GM19467 (cell line): ENCODE measurements at regions not wholly inside any gene's neighbourhood (a gene's known extent, or its start where the extent isn't known, plus 50 kb on each side); places are given as distances from the start of the nearest gene placed in this dataset.

Source experiments
- ATAC-seq: cut with Tn5 transposase; IDR thresholded peaks from one replicate; pipeline ENCODE4 v1.9.1; 2021; ENCODE audit warnings: mild to moderate bottlenecking, moderate library complexity; ENCODE audit not compliant: unreplicated experiment

DNA sequence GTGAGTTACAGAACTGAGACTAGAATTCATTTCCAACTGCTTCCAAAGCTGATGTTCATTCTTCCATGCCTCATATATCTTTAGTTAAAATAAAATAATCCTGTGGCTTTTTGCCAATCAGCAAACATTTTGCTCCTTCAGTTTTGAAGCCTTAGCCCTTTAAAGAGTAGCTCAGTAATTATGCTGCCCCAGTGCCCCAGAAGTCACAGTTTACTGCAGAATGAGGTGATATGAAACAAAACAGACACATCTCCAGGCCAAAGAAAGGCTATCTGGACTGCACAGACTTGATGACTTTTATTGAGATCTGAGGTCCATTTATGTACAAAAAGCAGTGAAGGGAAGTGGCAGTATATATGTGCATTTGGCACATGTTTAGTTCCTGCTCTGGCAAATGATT lies 285.8 kb upstream of the ZNF462 start:
- no peak for ATAC-seq

DNA sequence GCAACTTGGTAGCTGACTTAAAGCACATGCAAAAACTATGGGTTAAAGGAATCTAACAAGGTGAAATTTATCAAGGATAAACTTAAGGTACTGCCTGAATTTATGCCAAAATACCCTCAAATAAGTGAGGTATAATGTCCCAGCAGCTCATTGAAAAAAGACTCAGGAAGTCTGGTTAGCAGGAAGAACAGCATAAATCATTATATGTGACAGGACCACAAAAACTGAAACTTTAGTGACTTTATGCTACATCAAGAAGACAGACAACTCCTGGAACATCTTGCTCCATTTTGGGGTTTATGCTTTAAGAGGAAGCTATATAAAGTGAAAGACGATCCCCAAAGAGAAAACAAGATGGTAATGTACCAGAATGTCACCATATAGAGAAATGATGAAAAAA lies 282.4 kb upstream of the ZNF462 start:
- ATAC-seq = no peak

DNA sequence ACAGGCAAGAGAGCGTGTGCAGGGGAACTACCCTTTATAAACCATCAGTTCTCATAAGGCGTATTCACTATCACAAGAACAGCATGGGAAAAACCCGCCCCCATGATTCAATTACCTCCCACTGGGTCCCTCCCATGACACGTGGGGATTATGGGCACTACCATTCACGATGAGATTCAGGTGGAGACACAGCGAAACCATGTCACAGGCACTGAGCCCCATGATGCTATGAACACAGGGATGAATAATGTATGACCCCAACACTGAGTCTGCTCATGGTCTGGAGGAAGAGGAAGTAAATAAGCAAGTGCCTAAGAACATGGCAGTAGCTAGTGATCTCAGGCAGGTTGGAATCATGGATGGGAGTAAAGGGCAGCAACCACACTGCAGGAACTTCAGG lies 281.0 kb upstream of the ZNF462 start:
- ATAC-seq = no peak

DNA sequence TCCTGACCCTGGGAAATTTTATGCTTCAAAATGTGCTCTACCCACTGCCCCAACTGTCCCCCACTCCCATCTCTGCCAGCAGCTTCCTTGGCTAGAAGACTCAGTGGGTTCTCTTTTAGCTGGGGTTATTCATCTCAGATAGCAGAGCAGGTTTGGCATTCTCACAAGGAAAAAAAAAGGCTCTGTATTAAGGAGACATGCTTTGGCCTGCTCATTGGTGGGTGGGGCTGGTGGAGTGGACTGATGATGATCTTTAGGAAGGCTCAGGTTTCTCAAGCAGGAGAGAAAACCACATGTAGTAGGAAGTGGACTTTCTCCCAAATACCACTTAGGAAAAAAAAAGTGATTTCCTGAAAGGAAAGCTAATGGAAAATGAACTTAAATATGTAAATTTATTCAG lies 279.2 kb upstream of the ZNF462 start:
- no peak for ATAC-seq

DNA sequence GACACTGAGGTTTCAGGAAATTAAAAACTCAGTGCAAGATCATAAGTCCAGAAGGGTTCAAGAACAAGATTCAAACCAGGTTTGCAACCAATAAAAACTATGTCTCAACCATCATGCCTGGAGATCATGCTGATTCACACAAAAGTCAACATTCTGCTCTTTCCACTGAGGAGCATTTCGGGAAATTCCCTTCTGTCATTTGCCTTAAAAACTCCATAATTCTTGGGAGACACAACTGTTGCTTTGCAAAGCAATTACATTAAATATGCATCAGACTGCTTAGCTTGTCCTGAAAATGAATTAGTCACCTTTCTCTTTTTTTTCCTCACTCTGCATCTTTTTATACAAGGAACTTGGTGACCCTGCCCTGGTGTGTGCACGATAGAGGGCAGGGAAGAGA lies 275.9 kb upstream of the ZNF462 start:
- no peak for ATAC-seq

DNA sequence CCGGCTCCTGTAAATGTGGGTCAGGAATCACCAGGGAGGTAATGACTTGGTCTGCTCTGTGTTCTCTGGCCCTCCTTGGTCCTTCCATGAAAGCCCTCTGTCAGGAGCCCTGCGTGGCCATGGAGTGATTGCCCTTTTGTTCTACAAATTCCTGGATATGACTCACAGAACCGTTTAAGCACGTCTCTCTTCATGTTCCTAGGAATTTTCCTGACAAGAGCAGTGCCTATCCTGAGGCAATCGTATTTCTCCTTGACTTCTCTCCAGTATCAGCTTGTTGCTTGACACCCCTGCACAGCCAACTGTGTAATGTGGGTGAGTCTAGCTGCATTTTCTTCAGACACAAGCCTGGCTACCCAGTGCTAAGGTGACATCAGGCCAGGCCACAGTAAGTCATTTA lies 274.3 kb upstream of the ZNF462 start:
- no peak for ATAC-seq

DNA sequence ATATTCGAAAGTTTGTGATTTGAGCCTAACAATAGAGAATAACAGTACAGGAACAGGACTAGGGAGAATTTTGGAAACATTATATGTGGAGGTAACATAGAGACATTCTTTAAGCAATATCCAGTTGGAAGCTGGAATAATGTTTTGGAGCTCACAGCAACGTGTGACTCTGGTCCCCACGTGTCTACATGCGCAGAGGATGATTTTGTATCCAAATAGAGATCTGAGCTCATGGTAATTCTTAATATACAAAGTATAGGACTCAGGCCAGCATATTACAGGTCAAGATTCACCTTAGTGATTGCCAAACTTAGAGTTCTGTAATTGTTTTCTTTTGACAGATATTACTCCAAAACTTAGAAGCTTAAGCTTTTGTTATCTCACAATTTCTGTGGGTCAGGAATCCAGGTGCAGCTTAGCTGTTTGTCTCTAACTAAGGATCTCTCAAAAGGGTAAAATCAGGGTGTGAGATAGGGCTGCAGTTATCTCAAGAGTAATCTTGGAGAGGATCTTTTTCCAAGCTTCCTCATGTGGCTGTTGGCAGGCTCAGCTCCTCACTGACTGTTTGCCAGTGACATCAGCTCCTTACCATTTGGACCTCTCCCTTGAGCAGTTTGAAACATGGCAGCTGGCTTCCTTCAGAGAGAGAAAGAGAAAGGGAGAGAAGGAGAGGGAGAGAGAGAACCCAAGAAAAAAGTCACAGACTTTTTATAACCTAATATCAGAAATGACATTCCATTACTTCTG lies 272.0 kb upstream of the ZNF462 start:
- no peak for ATAC-seq

DNA sequence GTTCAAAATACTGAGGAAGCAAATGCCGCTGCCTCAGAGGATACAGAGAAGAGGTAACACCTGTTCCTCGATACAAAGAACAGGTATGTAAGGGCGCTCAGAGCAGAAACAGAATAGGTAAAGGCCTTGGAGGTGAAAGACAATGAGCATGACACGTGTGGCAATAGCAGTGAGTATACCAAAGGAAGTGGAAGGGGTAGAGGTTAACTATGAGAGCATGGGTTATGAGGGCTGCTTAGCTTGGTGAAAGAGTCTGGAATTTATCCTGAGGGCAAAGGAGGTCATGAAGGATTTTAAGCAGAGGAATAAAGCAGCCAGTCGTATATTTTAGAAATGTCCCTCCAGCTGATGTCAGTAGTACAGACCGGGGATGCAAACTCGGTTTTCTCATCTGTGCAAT lies 269.8 kb upstream of the ZNF462 start:
- ATAC-seq = no peak

DNA sequence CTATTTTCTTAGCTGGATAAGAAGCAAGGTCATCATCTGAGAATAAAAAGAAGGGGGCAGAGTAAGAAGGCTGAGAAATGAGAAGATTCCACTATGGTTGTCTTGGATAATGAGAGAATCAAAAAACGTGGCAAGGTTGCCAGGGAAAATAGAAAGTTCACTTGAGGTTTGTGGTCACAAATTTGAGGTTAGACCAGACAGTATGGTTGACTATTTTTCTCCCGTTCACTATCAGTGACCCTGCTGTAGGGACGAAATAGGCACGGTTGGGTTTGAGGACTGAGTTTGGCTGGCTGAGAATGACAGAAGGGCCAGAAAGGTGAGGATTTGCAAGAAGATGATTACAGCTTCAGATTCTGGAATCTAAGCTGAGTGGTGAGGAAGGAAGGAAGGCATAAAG lies 266.0 kb upstream of the ZNF462 start:
- no peak for ATAC-seq

DNA sequence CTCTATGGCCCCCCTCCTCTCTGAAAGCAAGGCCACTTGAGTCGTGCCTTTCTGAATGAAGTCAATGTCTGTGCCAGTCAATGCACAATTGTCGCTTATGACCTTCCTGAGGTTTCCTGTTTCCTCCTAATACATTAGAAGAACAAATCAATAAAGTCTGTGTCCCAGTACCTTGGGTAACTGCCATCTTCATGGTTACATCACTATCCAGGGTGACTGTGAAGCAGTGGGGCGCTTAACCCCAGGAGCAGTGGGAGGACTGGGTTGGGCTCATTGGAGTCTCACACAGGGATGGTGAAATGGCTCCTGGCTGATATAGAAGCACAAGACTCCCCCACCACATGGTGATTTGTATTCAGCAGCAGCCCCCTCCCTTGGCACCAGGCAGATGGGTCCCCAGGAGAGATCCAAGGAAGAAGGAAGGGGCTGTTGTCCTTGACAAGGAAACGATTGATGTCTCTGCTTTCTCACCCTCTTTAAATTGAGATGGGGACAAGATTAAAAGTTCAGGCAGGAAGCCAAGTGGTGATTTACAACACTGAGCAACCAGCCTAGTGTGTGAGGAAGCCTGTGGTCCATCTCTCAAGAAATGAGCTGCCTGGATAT lies 261.9 kb upstream of the ZNF462 start:
- ATAC-seq = no peak

DNA sequence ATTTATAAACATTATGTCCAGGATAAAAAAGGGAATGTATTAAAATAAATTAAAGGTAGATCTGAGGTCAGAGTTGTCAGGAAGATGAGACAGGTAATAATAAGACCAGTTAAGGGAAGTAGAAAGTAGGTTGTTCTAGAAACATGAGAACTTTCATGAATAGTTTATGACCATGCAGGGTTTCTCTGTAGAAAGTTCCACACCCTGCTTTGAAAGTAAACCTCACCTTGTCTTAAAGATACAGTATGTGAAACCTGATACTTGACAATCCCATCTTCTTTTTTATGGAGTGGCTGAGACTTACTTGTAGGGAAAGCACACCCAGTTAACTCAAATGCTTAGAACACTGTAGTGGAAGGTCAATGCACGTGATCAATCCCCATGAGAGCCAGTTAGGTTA lies 260.6 kb upstream of the ZNF462 start:
- no peak for ATAC-seq

DNA sequence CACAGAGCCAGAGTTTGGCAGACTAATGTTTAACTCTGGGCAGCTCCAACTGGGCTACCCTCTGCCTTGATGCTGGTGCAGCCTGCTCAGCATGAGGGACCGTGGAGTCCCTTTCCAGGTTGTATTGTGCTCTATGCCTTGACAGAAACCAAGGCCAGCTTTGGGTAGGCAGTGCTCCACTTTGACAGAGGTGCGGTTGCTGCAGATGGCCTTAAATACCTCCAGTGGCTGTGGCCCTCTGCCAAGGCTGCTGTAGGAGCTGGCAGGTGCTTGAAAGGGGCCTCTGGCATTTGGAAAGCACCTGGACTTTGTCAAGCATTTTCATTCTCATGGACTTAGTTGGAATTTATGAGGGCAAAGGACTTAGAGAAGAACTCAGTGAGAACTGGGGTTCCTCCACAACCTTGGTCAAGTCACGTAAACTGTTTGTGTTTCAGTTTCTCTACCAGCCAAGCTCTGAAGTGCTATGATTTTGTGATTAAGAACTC lies 249.7 kb upstream of the ZNF462 start:
- no peak for ATAC-seq

DNA sequence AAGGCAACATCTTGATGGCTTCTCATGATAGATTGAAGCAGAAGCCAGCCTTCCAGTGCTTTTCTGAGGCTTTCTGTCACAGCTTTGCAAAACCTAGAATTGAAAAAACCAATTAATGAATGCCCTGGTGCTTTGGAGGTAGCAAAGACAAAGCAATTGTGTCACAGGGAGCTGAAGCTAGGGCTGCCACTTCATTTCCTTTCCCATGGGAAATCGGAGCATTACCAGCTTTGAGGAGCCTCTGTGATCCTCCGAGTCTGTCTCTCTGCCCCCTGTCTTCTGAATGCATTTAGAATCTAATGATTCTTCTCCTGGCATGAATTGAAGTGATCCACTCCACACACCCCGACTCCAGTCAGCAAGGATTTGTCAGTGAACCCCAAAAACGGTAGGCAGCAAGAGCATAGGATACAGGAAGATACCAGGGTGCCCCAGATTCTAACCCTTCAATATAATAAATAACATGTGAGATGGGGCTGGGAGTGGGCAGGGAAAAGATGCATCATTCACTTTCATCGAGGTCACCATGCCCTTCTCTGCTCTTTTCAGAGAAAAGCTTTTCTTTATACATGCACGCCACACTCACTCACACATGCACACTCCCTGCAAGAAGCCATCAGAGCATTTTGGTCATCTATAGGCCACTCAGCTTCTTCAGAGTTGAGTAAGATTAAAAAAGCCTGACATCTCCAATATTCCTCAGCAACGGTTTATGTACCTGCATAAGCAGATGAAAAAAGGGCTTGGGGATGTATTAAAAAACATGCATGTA lies 247.7 kb upstream of the ZNF462 start:
- ATAC-seq = no peak

DNA sequence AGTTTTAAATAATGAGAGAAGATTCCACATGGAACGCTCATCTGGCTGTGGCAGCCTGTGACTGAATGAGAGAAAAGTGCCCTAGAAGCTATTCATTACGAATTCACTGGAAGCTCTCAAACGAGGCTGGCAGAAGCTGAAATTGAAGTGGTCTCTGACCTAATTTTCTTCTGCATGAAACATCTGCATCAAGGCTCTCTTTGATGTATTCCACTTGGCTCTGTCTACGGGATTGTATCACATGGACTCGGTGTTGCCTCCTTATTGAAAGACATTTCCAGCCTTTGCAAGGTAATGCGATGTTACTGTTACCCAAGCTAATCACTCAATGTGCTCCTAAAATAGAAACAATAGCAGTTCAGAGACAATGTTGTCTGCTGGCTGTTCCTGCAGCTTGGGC lies 246.9 kb upstream of the ZNF462 start:
- ATAC-seq = no peak

DNA sequence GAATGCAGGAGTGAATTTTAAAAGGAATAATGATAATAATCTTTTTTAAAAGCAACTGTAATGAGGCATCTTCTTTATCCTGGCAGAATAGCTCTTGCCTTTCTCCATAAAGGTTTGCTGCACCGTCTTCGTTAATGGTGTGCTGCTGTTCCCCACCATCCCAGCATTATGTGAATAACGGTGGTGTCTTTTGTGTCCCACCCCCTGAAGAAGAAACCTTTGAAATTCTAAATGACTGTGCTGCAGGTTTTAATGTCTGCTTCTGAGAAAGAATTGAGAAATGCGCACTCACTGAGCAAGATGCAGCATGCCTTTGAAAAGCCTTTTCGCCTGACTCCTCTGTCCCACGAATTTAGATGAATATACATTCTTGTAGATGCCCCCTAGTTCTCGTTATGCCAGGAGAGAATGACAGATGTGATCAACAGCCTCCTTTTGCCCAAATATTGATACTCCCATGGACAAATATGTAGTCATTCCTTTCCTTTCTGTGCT lies 246.1 kb upstream of the ZNF462 start:
- ATAC-seq = no peak

DNA sequence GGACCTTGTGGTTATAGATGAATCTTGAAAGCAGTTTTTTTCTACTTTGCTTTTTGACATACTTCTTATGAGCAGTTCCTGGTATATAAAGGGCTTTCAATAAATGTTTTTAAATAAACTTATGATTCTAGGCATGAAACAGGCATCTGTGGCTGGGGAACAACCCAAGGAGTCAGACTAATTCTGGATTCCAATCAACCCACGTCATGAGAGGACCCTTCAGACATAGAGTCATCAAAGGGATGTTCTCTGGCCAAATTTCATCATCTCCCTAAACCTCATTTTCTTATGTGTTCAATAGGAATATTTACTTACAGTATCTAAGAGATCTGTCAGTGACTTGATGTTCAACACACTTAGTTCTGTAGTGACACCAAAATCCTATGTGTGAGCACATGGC lies 243.8 kb upstream of the ZNF462 start:
- ATAC-seq = no peak

DNA sequence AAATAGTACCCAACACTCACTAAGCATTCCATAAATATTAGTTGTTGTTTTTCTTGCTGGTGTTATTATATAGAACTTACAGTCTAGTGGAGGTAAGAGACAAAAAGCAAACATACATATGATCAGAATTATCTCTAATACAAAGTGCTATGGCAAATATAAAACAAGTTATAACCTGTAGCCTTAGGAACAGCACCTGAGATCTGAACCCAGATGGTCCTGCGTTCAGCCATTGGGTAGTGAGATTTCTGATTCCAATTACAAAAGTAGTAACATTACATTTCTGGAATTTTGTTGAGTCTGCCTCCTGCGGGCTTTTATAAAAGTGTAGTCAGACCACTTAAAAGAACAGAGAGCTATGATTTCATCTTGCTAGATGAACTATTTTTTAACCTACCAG lies 242.9 kb upstream of the ZNF462 start:
- ATAC-seq = no peak

DNA sequence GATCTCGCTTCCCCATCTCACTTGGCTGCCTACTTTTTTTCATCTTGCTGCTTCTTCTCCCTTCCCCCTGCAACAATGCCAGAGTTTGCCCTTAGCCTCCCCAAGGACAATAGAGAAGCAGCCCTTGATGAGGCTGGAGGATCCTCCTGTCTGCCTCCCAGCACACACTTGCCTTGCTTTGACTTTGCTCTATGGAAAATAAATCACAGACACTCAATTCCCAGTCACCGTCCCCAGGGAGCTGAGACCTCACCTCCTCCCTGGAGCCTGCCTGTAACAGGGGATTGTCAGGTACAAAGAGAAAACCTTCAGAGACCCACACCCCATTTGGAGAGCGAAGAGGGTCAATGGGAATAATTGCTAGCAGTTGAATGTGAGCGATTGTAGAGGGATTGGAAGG lies 242.1 kb upstream of the ZNF462 start:
- ATAC-seq = no peak

DNA sequence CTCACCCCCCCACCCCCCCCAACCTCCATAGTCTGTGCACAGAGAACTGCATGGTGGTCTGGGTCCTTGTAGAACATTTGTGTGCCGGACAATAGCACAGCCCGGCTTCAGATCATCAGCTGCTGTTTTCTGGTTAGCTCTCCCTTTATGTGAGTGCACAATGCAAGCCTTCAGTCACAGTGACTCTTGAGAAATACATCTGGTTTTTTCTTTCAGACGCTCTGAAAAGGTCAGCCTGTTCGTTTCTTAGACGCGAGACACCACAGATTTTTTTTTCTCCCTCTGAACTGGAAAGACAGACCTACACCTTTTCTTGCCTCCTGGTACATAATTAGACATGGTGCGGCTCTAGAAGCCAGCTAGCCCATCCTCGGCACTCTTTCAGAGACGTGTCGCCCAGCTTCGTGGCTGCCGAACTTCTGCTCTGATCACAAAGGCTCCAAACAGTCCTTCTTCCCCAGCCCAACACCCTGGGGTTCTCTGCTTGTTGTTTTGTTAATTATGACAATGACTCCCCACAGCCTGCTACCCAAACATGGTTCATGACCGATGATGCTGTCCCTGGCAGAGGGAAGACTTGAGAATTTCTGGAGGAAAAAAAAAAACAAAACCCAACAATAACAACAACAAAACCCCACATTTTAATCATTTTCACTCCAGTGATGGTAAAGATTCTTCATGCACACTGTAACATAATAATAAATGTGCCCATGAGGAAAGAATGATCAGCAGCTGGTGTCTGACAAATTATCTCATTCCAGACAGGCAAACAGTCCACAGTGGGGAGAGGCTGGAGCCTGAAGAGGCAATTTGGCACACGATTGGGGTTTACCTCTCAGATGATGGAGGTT lies 241.4 kb upstream of the ZNF462 start:
- ATAC-seq = no peak

DNA sequence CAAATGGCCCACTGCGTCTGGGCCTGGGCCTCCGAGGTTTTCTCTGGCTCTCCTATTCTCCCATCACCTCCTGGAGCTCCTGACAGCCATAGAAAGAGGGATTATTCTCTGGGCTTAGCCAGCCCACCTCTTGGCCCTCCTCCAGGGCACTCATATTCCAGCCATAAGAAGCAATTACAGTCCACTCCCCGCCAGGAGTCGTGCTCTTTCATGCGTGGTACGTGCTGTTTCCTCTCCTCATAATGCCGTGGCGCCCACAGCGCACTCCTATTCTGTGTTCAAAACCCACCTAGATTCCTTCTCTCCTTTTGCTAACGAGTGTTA lies 240.8 kb upstream of the ZNF462 start:
- ATAC-seq = no peak

DNA sequence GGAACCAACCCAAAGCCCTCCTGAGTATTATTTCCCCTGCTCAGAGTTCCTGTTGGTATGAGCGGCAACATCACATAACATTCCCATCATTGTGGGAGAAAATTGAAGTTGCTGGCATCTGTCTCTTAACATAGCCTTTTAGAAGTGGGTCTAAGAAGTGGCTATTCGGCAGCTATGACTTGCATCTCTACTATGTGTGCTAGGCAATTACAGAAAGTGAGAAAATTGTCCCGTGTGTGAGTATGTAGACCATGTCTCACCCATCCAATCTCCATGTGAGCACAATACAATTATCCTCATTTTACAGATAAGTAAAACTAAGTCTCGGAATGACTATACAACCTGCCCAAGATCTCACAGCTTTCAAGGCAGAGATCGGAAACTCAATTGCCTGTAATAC lies 239.4 kb upstream of the ZNF462 start:
- no peak for ATAC-seq
